ENCODE measurements at regions not wholly inside any gene's neighbourhood (a gene's known extent, or its start where the extent isn't known, plus 50 kb on each side); places are given as distances from the start of the nearest gene placed in this dataset.

DNA sequence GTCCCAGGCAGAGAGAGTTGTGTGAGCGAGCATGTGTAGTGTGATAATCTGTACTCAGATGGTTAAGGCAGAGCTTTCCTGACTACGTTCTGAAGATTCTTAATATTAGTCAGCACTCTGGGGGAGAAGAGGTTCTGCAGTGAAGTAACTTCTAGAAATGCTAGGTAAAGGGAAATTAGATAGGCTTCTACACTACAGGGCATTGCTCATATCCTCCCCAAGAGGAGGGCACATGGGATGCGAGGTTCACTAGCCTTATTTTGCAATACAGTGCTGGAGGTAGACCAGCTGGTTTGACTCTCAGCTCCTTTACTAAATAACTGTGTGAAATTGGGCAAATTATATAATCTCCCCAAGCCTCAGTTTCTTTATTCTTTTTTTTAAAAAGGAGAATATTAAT lies 300.3 kb upstream of the PDZRN3 start:
- no peak for TF ChIP-seq CTCF (IDR thresholded peaks at IDR 0.05)
- no peak for TF ChIP-seq EP300 (IDR thresholded peaks at IDR 0.05)
- no peak for TF ChIP-seq POLR2A (IDR thresholded peaks at IDR 0.05)
- no peak for TF ChIP-seq POLR2AphosphoS5 (IDR thresholded peaks at IDR 0.05)

Measured in stomach (tissue), 4 donors.